ENCODE measurements at regions not wholly inside any gene's neighbourhood (a gene's known extent, or its start where the extent isn't known, plus 50 kb on each side); places are given as distances from the start of the nearest gene placed in this dataset.

DNA sequence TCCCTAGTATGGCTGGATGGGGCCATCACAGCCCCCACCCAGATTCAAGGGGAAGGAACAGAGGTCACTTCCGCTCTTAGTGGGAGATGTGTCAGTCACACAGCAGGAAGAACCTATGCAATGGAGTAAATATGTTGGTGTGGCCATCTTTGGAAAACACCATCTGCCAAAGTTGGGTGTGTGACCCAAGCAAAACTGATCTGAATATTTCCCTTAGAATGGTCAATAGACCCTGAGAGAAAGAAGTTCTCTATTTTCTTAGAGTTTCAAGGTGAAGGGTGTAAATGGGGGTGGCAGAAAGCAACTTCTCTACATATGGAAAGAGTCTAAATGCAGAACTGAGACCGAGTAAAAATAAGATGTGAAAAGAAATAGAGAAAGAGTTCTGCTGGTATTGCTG lies 212.7 kb downstream of the ESM1 start:
- ChIA-PET CTCF (no interaction called here), POLR2A (no interaction called here)
- Histone ChIP-seq H3K27ac (ENCODE audit: insufficient read depth in 1 of 2, low read depth in 1 of 2, low read length in 2 of 2, poor library complexity in 1 of 2, severe bottlenecking in 2 of 2) (no peak overlapping the region), H3K9me3 (ENCODE audit: control extremely low read depth in 1 of 5, control insufficient read depth in 4 of 5, insufficient read depth in 2 of 5, low read depth in 1 of 5, low read length in 4 of 5) (no peaks in the 10 kb centered on the region), H3K27me3 (replicated peaks in 2 of 5; ENCODE audit: control insufficient read depth in 4 of 5, insufficient read depth in 5 of 5, low read length in 4 of 5) (no peaks in the 10 kb centered on the region), H3K4me1 (ENCODE audit: control extremely low read depth in 1 of 4, control insufficient read depth in 4 of 4, insufficient read depth in 4 of 4, low read length in 3 of 4) (peaks cover 0 to 3% (median 0%) of the 10 kb centered on the region in 4 experiments), H3K36me3 (ENCODE audit: control insufficient read depth in 4 of 4, insufficient read depth in 4 of 4, low read length in 3 of 4) (no peaks in the 10 kb centered on the region), H3K4me3 (ENCODE audit: control insufficient read depth in 1 of 7, extremely low read depth in 1 of 7, insufficient read depth in 4 of 7, low read depth in 2 of 7, low read length in 6 of 7) (no peak overlapping the region)
- 100% methylated on average over 1 of the region's 2 CpGs for WGBS (ENCODE audit: insufficient coverage)
- DNase-seq = no peak

DNA sequence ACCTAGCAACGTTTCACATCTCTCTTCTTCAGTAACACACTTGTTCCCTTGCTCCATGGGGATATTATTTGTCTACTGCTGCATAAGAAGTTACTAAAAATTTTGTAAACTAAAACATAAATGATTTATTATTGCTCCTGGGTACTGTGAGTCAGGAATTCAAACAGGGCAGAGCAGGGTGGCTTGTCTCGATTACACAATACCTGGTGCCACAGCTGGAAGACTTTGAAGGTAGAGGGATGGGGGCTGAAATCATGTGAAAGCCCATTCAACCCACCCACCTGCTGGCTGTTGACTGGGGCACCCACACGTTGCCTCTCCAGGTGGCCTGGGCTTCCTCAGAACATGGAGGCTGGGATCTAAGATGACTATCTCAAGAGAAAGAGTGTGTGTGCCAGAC lies 213.2 kb downstream of the ESM1 start:
- Histone ChIP-seq H3K27ac (ENCODE audit: insufficient read depth in 1 of 2, low read depth in 1 of 2, low read length in 2 of 2, poor library complexity in 1 of 2, severe bottlenecking in 2 of 2) (no peak overlapping the region), H3K27me3 (replicated peaks in 2 of 5; ENCODE audit: control insufficient read depth in 4 of 5, insufficient read depth in 5 of 5, low read length in 4 of 5) (no peaks in the 10 kb centered on the region), H3K4me1 (ENCODE audit: control extremely low read depth in 1 of 4, control insufficient read depth in 4 of 4, insufficient read depth in 4 of 4, low read length in 3 of 4) (peaks cover 0 to 3% (median 0%) of the 10 kb centered on the region in 4 experiments), H3K9me3 (ENCODE audit: control extremely low read depth in 1 of 5, control insufficient read depth in 4 of 5, insufficient read depth in 2 of 5, low read depth in 1 of 5, low read length in 4 of 5) (no peaks in the 10 kb centered on the region), H3K36me3 (ENCODE audit: control insufficient read depth in 4 of 4, insufficient read depth in 4 of 4, low read length in 3 of 4) (no peaks in the 10 kb centered on the region), H3K4me3 (ENCODE audit: control insufficient read depth in 1 of 7, extremely low read depth in 1 of 7, insufficient read depth in 4 of 7, low read depth in 2 of 7, low read length in 6 of 7) (no peak overlapping the region)
- 100% methylated on average over 1 of the region's 3 CpGs for WGBS (ENCODE audit: insufficient coverage)
- POLR2A ChIA-PET = no interaction called here
- CTCF ChIA-PET = no interaction called here
- DNase-seq = no peak

DNA sequence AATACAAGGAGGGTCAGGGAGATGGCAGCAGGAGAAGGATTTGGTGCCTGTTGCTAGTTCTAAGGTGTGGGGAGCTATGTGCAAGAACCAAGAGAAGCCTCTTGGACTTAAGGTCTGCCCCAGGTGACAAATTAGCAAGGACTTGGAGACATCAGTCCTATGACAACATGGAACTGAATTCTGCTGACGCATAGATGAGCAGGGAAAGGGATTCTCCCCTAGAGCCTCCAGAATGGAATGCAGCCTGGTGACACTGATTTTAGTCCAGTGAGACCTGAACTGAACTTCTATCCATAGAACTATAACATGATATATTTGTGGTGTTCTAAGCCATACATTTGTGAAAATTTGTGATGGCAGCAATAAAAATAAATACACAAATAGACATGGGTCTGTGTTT lies 215.6 kb downstream of the ESM1 start:
- ChIA-PET POLR2A (interaction anchor here (0.7 kb wide), 1 partner anchor 16 kb away, joined by 3 read pairs; no protein-coding TSS in a partner anchor), CTCF (no interaction called here)
- Histone ChIP-seq H3K27me3 (replicated peaks in 2 of 5; ENCODE audit: control insufficient read depth in 4 of 5, insufficient read depth in 5 of 5, low read length in 4 of 5) (no peaks in the 10 kb centered on the region), H3K36me3 (ENCODE audit: control insufficient read depth in 4 of 4, insufficient read depth in 4 of 4, low read length in 3 of 4) (no peaks in the 10 kb centered on the region), H3K9me3 (ENCODE audit: control extremely low read depth in 1 of 5, control insufficient read depth in 4 of 5, insufficient read depth in 2 of 5, low read depth in 1 of 5, low read length in 4 of 5) (no peaks in the 10 kb centered on the region), H3K27ac (ENCODE audit: insufficient read depth in 1 of 2, low read depth in 1 of 2, low read length in 2 of 2, poor library complexity in 1 of 2, severe bottlenecking in 2 of 2) (no peak overlapping the region), H3K4me1 (ENCODE audit: control extremely low read depth in 1 of 4, control insufficient read depth in 4 of 4, insufficient read depth in 4 of 4, low read length in 3 of 4) (peaks cover 0 to 3% (median 0%) of the 10 kb centered on the region in 4 experiments), H3K4me3 (ENCODE audit: control insufficient read depth in 1 of 7, extremely low read depth in 1 of 7, insufficient read depth in 4 of 7, low read depth in 2 of 7, low read length in 6 of 7) (no peak overlapping the region)
- DNase-seq = no peak
- WGBS (ENCODE audit: insufficient coverage) = 100% methylated on average over 1 of the region's 1 CpG

- WGBS (ENCODE audit: insufficient coverage) = 89% methylated on average over 3 of the region's 6 CpGs
Observed at GRCh38 chr5:54769072-54769471, 216.3 kb downstream of the ESM1 start.

GRCh38 chr5:54766748-54767147 lies 218.6 kb downstream of the ESM1 start:
- POLR2A ChIA-PET = no interaction called here
- Histone ChIP-seq H3K27me3 (replicated peaks in 2 of 5; ENCODE audit: control insufficient read depth in 4 of 5, insufficient read depth in 5 of 5, low read length in 4 of 5) (no peaks in the 10 kb centered on the region), H3K27ac (ENCODE audit: insufficient read depth in 1 of 2, low read depth in 1 of 2, low read length in 2 of 2, poor library complexity in 1 of 2, severe bottlenecking in 2 of 2) (no peak overlapping the region), H3K9me3 (ENCODE audit: control extremely low read depth in 1 of 5, control insufficient read depth in 4 of 5, insufficient read depth in 2 of 5, low read depth in 1 of 5, low read length in 4 of 5) (no peaks in the 10 kb centered on the region), H3K4me3 (ENCODE audit: control insufficient read depth in 1 of 7, extremely low read depth in 1 of 7, insufficient read depth in 4 of 7, low read depth in 2 of 7, low read length in 6 of 7) (no peak overlapping the region), H3K4me1 (ENCODE audit: control extremely low read depth in 1 of 4, control insufficient read depth in 4 of 4, insufficient read depth in 4 of 4, low read length in 3 of 4) (peaks cover 0 to 3% (median 0%) of the 10 kb centered on the region in 4 experiments), H3K36me3 (ENCODE audit: control insufficient read depth in 4 of 4, insufficient read depth in 4 of 4, low read length in 3 of 4) (no peaks in the 10 kb centered on the region)
- DNase-seq = no peak
- CTCF ChIA-PET = interaction anchor here (1.2 kb wide), 1 partner anchor 23 kb away, joined by 3 read pairs; no protein-coding TSS in a partner anchor
- WGBS (ENCODE audit: insufficient coverage) = 100% methylated on average over 1 of the region's 1 CpG

More at GRCh38 chr5:54769072-54769471, 216.3 kb downstream of the ESM1 start:
- Histone ChIP-seq H3K36me3 (ENCODE audit: control insufficient read depth in 4 of 4, insufficient read depth in 4 of 4, low read length in 3 of 4) (no peaks in the 10 kb centered on the region), H3K27ac (ENCODE audit: insufficient read depth in 1 of 2, low read depth in 1 of 2, low read length in 2 of 2, poor library complexity in 1 of 2, severe bottlenecking in 2 of 2) (no peak overlapping the region), H3K4me1 (ENCODE audit: control extremely low read depth in 1 of 4, control insufficient read depth in 4 of 4, insufficient read depth in 4 of 4, low read length in 3 of 4) (peaks cover 0 to 3% (median 0%) of the 10 kb centered on the region in 4 experiments), H3K9me3 (ENCODE audit: control extremely low read depth in 1 of 5, control insufficient read depth in 4 of 5, insufficient read depth in 2 of 5, low read depth in 1 of 5, low read length in 4 of 5) (no peaks in the 10 kb centered on the region), H3K4me3 (ENCODE audit: control insufficient read depth in 1 of 7, extremely low read depth in 1 of 7, insufficient read depth in 4 of 7, low read depth in 2 of 7, low read length in 6 of 7) (no peak overlapping the region), H3K27me3 (replicated peaks in 2 of 5; ENCODE audit: control insufficient read depth in 4 of 5, insufficient read depth in 5 of 5, low read length in 4 of 5) (no peaks in the 10 kb centered on the region)
- DNase-seq = no peak
- ChIA-PET POLR2A (no interaction called here), CTCF (no interaction called here)

DNA sequence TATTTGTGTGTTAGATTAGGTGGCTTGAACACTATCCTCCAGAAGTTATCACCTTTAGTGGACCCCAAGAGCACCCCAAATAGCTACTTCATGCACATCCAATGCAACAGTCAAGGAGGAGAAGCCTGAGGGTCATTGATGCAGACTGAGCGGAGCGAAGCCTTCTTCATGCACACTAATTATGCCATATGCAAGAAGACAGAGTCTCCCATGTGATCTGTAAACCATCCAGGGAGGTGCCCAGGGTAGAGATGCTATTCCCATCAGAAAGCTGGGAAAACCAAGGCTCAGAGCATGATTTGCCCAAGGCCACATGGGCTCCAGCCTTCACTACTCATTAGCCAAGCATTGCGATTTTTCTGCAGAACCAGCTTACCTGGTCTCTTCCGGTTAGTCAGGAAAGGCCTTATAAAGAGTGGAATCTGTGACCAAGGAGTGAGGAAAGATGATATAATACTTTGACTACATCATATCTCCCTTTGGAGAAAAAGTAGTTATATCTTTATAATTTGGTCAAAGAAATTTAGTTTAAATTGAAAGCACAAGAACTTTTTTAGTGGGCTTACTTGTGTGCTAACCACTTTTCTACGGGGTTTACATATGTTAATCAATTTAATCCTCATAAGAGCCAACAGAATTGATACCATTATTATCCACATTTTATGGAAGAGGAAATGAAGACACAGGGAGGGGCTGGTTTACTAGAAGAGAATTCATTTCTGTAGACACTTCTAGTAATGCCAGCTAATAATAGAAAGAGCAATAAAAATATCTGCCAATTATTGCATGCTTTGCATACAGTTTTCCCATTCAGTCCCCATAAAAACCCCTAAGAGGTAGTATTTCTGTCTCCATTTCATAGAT lies 220.0 kb downstream of the ESM1 start:
- CTCF ChIA-PET = no interaction called here
- no peak overlapping the region for H3K27ac ChIP-seq (ENCODE audit: insufficient read depth in 1 of 2, low read depth in 1 of 2, low read length in 2 of 2, poor library complexity in 1 of 2, severe bottlenecking in 2 of 2)
- no peaks in the 10 kb centered on the region for H3K9me3 ChIP-seq (ENCODE audit: control extremely low read depth in 1 of 5, control insufficient read depth in 4 of 5, insufficient read depth in 2 of 5, low read depth in 1 of 5, low read length in 4 of 5)
- H3K27me3 ChIP-seq (replicated peaks in 2 of 5; ENCODE audit: control insufficient read depth in 4 of 5, insufficient read depth in 5 of 5, low read length in 4 of 5) = no peaks in the 10 kb centered on the region
- H3K4me3 ChIP-seq (ENCODE audit: control insufficient read depth in 1 of 7, extremely low read depth in 1 of 7, insufficient read depth in 4 of 7, low read depth in 2 of 7, low read length in 6 of 7) = no peak overlapping the region
- no peaks in the 10 kb centered on the region for H3K36me3 ChIP-seq (ENCODE audit: control insufficient read depth in 4 of 4, insufficient read depth in 4 of 4, low read length in 3 of 4)
- no peaks in the 10 kb centered on the region for H3K4me1 ChIP-seq (ENCODE audit: control extremely low read depth in 1 of 4, control insufficient read depth in 4 of 4, insufficient read depth in 4 of 4, low read length in 3 of 4)
- no peak for DNase-seq
- no CpG with 5 or more reads among the region's 5 CpGs for WGBS (ENCODE audit: insufficient coverage)
- POLR2A ChIA-PET = no interaction called here

- WGBS (ENCODE audit: insufficient coverage) = 97% methylated on average over 5 of the region's 5 CpGs
- H3K9me3 ChIP-seq (ENCODE audit: control extremely low read depth in 1 of 5, control insufficient read depth in 4 of 5, insufficient read depth in 2 of 5, low read depth in 1 of 5, low read length in 4 of 5) = no peaks in the 10 kb centered on the region
- no peak overlapping the region for H3K27ac ChIP-seq (ENCODE audit: insufficient read depth in 1 of 2, low read depth in 1 of 2, low read length in 2 of 2, poor library complexity in 1 of 2, severe bottlenecking in 2 of 2)
- CTCF ChIA-PET = no interaction called here
- no peak for DNase-seq
- POLR2A ChIA-PET = no interaction called here
- no peaks in the 10 kb centered on the region for H3K36me3 ChIP-seq (ENCODE audit: control insufficient read depth in 4 of 4, insufficient read depth in 4 of 4, low read length in 3 of 4)
- H3K27me3 ChIP-seq (replicated peaks in 2 of 5; ENCODE audit: control insufficient read depth in 4 of 5, insufficient read depth in 5 of 5, low read length in 4 of 5) = no peaks in the 10 kb centered on the region
- no peaks in the 10 kb centered on the region for H3K4me1 ChIP-seq (ENCODE audit: control extremely low read depth in 1 of 4, control insufficient read depth in 4 of 4, insufficient read depth in 4 of 4, low read length in 3 of 4)
- no peak overlapping the region for H3K4me3 ChIP-seq (ENCODE audit: control insufficient read depth in 1 of 7, extremely low read depth in 1 of 7, insufficient read depth in 4 of 7, low read depth in 2 of 7, low read length in 6 of 7)
Observed at GRCh38 chr5:54764102-54765090, 221.0 kb downstream of the ESM1 start.
